HG03103 (cell line): ENCODE measurements at regions not wholly inside any gene's neighbourhood (a gene's known extent, or its start where the extent isn't known, plus 50 kb on each side); places are given as distances from the start of the nearest gene placed in this dataset.

Source experiments
- ATAC-seq: cut with Tn5 transposase; IDR thresholded peaks from one replicate; pipeline ENCODE4 v1.9.1; 2021; ENCODE audit warnings: low read depth; ENCODE audit not compliant: unreplicated experiment

- no peak for ATAC-seq
These were observed 405.0 kb downstream of the PID1 start for GRCh38 chr2:228866044-228866443.

- ATAC-seq: no peak
These were observed 407.0 kb downstream of the PID1 start for GRCh38 chr2:228864131-228864530.

- ATAC-seq: no peak
These were observed 410.3 kb downstream of the PID1 start for GRCh38 chr2:228860601-228861285.

GRCh38 chr2:228853151-228853550 is 417.9 kb downstream of the PID1 start:
- no peak for ATAC-seq

GRCh38 chr2:228848638-228849037 is 422.4 kb downstream of the PID1 start:
- no peak for ATAC-seq

- no peak for ATAC-seq
These were observed 423.4 kb downstream of the PID1 start for GRCh38 chr2:228847684-228848083.

GRCh38 chr2:228846161-228846560 is 424.9 kb downstream of the PID1 start:
- no peak for ATAC-seq

GRCh38 chr2:228845162-228845925 is 425.7 kb downstream of the PID1 start:
- no peak for ATAC-seq

GRCh38 chr2:228841877-228842276 is 429.2 kb downstream of the PID1 start:
- ATAC-seq: no peak

GRCh38 chr2:228841475-228841874 is 429.6 kb downstream of the PID1 start:
- no peak for ATAC-seq

GRCh38 chr2:228840743-228841114 is 430.4 kb downstream of the PID1 start:
- ATAC-seq: no peak

GRCh38 chr2:228840113-228840742 is 430.9 kb downstream of the PID1 start:
- no peak for ATAC-seq

GRCh38 chr2:228839421-228839876 is 431.6 kb downstream of the PID1 start:
- no peak for ATAC-seq

GRCh38 chr2:228838819-228839218 is 432.3 kb downstream of the PID1 start:
- ATAC-seq: no peak

GRCh38 chr2:228828397-228828796 is 442.7 kb downstream of the PID1 start:
- ATAC-seq: no peak

- no peak for ATAC-seq
These were observed 443.9 kb downstream of the PID1 start for GRCh38 chr2:228827056-228827700.

GRCh38 chr2:228819701-228820100 is 451.4 kb downstream of the PID1 start:
- ATAC-seq: no peak

GRCh38 chr2:228802181-228803071 is 468.7 kb downstream of the PID1 start:
- no peak for ATAC-seq

GRCh38 chr2:228801451-228801850 is 469.6 kb downstream of the PID1 start:
- no peak for ATAC-seq

GRCh38 chr2:228799208-228799588 is 471.9 kb downstream of the PID1 start:
- no peak for ATAC-seq
